Adipocyte (in vitro differentiated cells): ENCODE measurements at regions not wholly inside any gene's neighbourhood (a gene's known extent, or its start where the extent isn't known, plus 50 kb on each side); places are given as distances from the start of the nearest gene placed in this dataset.
"Not testable (repeated sequence)": the region's sequence is repeated elsewhere in the genome, so short reads cannot be mapped to it uniquely, and the experiment has no call there.

Source experiments
- DNase-seq: peaks from one replicate; pipeline ENCODE4 v3.0.0-alpha.2; 2015; ENCODE audit warnings: low read depth
- H3K27me3 ChIP-seq: replicated peaks from 2 replicates; pipeline ENCODE4 v1.7.0; 2013; ENCODE audit warnings: mild to moderate bottlenecking, low read length, moderate library complexity; ENCODE audit not compliant: control insufficient read depth, insufficient read depth
- H3K36me3 ChIP-seq: 2 replicates; pipeline ENCODE4 v1.7.0; 2013; ENCODE audit warnings: low read length, mild to moderate bottlenecking, moderate library complexity; ENCODE audit not compliant: control insufficient read depth, insufficient read depth, severe bottlenecking
- H3K4me1 ChIP-seq: 2 replicates; pipeline ENCODE4 v1.7.0; 2013; ENCODE audit warnings: mild to moderate bottlenecking, low read length, moderate library complexity; ENCODE audit not compliant: control insufficient read depth, insufficient read depth
- H3K4me3 ChIP-seq: 2 replicates; pipeline ENCODE4 v1.7.0; 2013; ENCODE audit warnings: mild to moderate bottlenecking, low read length, moderate library complexity
- H3K9ac ChIP-seq: 2 replicates; pipeline ENCODE4 v1.7.0; 2013; ENCODE audit warnings: mild to moderate bottlenecking, low read length, moderate library complexity
- H3K9me3 ChIP-seq: 2 replicates; pipeline ENCODE4 v1.7.0; 2013; ENCODE audit warnings: mild to moderate bottlenecking, low read length, moderate library complexity; ENCODE audit not compliant: control insufficient read depth

- Histone ChIP-seq H3K9ac (no peak overlapping the region), H3K36me3 (no peaks in the 10 kb centered on the region), H3K4me3 (no peak overlapping the region), H3K9me3 (no peaks in the 10 kb centered on the region), H3K27me3 (peaks cover 14% of the 10 kb centered on the region), H3K4me1 (no peaks in the 10 kb centered on the region)
- DNase-seq = no peak
Observed at GRCh38 chr12:131389054-131390013, 321.6 kb upstream of the SFSWAP start.

GRCh38 chr12:131390412-131391334 is 320.2 kb upstream of the SFSWAP start:
- H3K27me3 ChIP-seq = peaks cover 9% of the 10 kb centered on the region
- peak; percentile 1 for DNase-seq
- H3K4me1 ChIP-seq = no peaks in the 10 kb centered on the region
- no peak overlapping the region for H3K9ac ChIP-seq
- no peak overlapping the region for H3K4me3 ChIP-seq
- no peaks in the 10 kb centered on the region for H3K9me3 ChIP-seq
- no peaks in the 10 kb centered on the region for H3K36me3 ChIP-seq

- Histone ChIP-seq H3K9ac (no peak overlapping the region), H3K4me1 (no peaks in the 10 kb centered on the region), H3K36me3 (no peaks in the 10 kb centered on the region), H3K4me3 (no peak overlapping the region), H3K27me3 (peaks cover 8% of the 10 kb centered on the region), H3K9me3 (no peaks in the 10 kb centered on the region)
- DNase-seq = no peak
Observed at GRCh38 chr12:131391399-131391798, 319.5 kb upstream of the SFSWAP start.

- H3K27me3 ChIP-seq, DNase-seq, H3K4me1 ChIP-seq, H3K4me3 ChIP-seq, H3K36me3 ChIP-seq, H3K9me3 ChIP-seq, H3K9ac ChIP-seq: not testable (repeated sequence)
Observed at GRCh38 chr12:131394752-131395151, 316.1 kb upstream of the SFSWAP start.

- H3K36me3 ChIP-seq, H3K4me3 ChIP-seq, H3K9ac ChIP-seq, H3K4me1 ChIP-seq, H3K27me3 ChIP-seq, DNase-seq, H3K9me3 ChIP-seq: not testable (repeated sequence)
Observed at GRCh38 chr12:131395209-131395684, 315.6 kb upstream of the SFSWAP start.

- peaks cover 9% of the 10 kb centered on the region for H3K9me3 ChIP-seq
- H3K27me3 ChIP-seq = no peaks in the 10 kb centered on the region
- no peaks in the 10 kb centered on the region for H3K36me3 ChIP-seq
- H3K4me1 ChIP-seq = no peaks in the 10 kb centered on the region
- no peak for DNase-seq
- H3K4me3 ChIP-seq = no peak overlapping the region
- H3K9ac ChIP-seq = no peak overlapping the region
Observed at GRCh38 chr12:131395971-131396573, 314.8 kb upstream of the SFSWAP start.

GRCh38 chr12:131397493-131398181 is 313.3 kb upstream of the SFSWAP start:
- peaks cover 9% of the 10 kb centered on the region for H3K9me3 ChIP-seq
- H3K36me3 ChIP-seq = no peaks in the 10 kb centered on the region
- H3K4me1 ChIP-seq = peaks cover 3% of the 10 kb centered on the region
- no peaks in the 10 kb centered on the region for H3K27me3 ChIP-seq
- DNase-seq = no peak
- no peak overlapping the region for H3K4me3 ChIP-seq
- H3K9ac ChIP-seq = no peak overlapping the region

- H3K27me3 ChIP-seq = no peaks in the 10 kb centered on the region
- peaks cover 9% of the 10 kb centered on the region for H3K9me3 ChIP-seq
- no peak overlapping the region for H3K4me3 ChIP-seq
Observed at GRCh38 chr12:131399000-131399399, 311.9 kb upstream of the SFSWAP start.

GRCh38 chr12:131400668-131401294 is 310.1 kb upstream of the SFSWAP start:
- DNase-seq, H3K27me3 ChIP-seq, H3K4me1 ChIP-seq, H3K9ac ChIP-seq, H3K36me3 ChIP-seq, H3K4me3 ChIP-seq, H3K9me3 ChIP-seq: not testable (repeated sequence)

More at GRCh38 chr12:131399000-131399399, 311.9 kb upstream of the SFSWAP start:
- H3K36me3 ChIP-seq = no peaks in the 10 kb centered on the region
- peaks cover 3% of the 10 kb centered on the region for H3K4me1 ChIP-seq
- no peak for DNase-seq
- H3K9ac ChIP-seq = no peak overlapping the region

GRCh38 chr12:131401907-131402633 is 308.8 kb upstream of the SFSWAP start:
- H3K4me1 ChIP-seq = not testable (repeated sequence)

More at GRCh38 chr12:131401907-131402633, 308.8 kb upstream of the SFSWAP start:
- H3K9ac ChIP-seq, H3K4me3 ChIP-seq, DNase-seq, H3K27me3 ChIP-seq, H3K36me3 ChIP-seq, H3K9me3 ChIP-seq: not testable (repeated sequence)
